Stimulated activated CD4-positive, alpha-beta T cell treated with anti-CD3 and anti-CD28 coated beads, Interleukin-4, amount 100 ng/mL, for 4 hours (primary cell): ENCODE measurements at regions not wholly inside any gene's neighbourhood (a gene's known extent, or its start where the extent isn't known, plus 50 kb on each side); places are given as distances from the start of the nearest gene placed in this dataset.
"Not testable (repeated sequence)": the region's sequence is repeated elsewhere in the genome, so short reads cannot be mapped to it uniquely, and the experiment has no call there.

Source experiments
- DNase-seq, 2 experiments: peaks; one replicate each; pipeline ENCODE4 v3.0.0-alpha.2; 2020

GRCh38 chr2:2503864-2504418 is 172.9 kb upstream of the MYT1L start:
- no peak for DNase-seq

- no peak for DNase-seq
Measured at GRCh38 chr2:2502201-2502549, 171.1 kb upstream of the MYT1L start.

DNA sequence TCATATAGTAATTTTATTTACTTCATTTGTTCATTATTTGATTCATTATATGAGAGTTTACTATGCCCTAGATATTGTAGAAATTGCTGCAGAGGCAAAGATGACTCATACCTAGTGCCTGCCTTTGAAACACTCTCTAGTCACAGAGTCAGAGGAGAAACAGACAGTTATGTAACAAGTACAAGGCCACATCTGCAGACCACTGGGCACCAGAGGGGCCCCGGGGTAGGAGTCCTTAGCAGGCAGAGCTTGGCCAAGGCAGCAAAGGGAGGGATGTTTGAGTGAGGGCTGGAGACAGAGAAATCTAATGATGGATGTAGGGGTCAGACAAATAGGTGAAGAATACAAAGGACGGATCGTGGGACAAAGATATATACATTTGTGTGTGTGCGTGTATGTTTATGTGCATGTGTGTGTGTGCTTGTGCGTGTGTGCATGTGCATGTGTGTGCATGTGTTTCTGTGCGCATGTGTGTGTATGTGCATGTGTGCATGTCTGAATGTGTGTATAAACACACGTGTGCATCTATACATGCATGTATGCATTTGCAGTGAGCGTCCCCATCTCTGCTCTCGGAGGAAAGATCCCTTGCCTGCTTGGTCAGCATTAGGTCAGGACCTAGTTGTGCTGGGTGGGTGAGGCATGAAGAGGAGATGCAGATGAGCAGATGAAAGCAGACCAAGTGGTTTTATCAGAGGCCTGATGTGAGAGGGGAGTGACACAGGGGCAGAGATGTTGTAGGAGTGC is 170.6 kb upstream of the MYT1L start:
- no peak for DNase-seq

DNA sequence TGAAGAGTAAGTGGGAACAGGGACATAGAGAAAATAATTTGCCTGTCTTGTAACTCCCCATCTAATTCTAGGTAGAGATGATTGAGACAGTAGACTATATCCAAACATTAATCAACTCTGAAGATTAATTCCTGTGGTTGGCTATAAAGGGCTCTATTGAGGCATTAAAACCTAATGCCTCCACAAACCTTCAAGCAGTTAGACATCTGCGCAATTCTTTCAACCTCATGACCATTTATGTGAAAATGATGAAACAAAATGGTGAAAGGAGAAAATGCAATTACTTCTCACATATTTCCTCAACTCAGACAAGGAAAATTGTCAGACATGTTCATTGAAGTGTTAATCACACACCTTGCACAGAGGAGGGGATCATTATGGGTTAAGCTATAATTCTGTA is 164.5 kb upstream of the MYT1L start:
- no peak for DNase-seq

DNA sequence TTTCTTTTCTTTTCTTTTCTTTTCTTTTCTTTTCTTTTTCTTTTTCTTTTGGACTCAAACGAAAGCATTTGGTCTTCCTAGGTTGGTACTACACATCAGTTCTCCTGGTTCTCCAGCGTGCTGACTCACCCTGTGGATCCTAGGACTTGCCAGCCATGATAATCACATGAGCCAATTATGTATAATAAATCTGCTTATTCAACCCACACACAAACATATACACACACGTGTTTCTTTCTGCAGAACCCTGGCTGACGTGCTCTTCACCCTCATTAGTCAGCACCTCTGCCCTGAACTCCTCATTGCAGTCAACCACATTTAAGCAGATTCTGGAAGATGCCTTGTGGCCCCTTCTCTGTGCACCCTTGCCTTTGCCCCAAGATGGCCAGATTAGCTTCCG is 162.4 kb upstream of the MYT1L start:
- DNase-seq = no peak

DNA sequence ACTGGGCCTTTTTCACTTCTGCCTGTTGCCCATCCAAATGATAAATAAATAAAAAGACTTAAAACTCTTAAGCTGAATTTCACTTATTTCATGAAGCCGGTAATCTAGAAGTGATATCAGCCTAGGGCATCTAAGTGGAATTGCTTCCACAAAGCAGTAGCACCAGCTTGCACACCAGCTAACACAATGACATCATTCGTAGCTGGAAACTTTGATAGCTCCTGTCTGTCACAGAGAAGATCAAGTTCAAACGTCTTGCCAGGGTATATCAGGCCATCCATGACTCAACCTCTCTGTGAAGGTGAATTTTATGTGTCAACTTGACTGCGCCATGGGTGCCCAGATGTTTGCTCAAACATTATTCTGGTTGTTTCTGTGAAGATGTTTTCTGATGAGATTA is 161.7 kb upstream of the MYT1L start:
- no peak for DNase-seq

GRCh38 chr2:2491964-2492363 is 160.9 kb upstream of the MYT1L start:
- no peak for DNase-seq

- no peak for DNase-seq
Measured at GRCh38 chr2:2484301-2484700, 153.2 kb upstream of the MYT1L start.

DNA sequence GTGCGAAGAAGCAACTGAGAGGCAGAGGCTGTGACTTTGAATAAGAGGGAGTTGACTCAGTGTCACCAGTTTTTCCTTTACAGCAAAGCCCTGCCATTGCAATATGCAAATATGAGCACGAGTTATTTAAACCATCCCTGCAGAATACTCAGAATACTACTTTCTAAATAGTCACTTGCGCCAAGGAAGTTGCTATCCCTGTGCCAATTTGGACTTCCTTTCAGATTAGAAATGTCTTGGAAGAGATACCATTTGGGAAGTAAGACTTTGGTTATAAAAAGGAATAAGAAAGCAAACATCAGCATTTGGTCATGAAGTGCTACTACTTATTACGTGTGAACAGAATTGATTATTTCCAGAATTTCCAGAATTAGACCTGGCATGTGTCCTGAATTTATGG is 151.8 kb upstream of the MYT1L start:
- no peak for DNase-seq

DNA sequence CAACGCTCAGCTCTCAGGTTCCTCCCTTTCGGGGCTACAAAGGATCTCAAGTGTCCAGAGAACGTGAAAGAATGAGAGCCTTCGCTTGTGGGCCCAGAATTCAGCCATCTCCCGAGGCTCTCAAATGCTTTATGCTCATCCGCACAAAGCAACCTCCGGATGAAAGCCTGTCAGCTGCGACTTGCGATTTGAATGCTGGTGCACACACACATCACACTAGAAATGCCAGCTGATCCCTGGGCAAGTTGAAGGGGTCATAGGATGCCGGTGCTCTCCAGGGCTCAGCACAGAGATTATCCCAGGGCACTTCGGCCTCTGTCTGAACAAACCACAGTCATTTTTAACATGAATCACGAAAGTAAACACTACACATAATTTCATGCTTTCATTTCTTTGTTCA is 141.8 kb upstream of the MYT1L start:
- DNase-seq = no peak

- DNase-seq = no peak
Measured at GRCh38 chr2:2472044-2472443, 141.0 kb upstream of the MYT1L start.

DNA sequence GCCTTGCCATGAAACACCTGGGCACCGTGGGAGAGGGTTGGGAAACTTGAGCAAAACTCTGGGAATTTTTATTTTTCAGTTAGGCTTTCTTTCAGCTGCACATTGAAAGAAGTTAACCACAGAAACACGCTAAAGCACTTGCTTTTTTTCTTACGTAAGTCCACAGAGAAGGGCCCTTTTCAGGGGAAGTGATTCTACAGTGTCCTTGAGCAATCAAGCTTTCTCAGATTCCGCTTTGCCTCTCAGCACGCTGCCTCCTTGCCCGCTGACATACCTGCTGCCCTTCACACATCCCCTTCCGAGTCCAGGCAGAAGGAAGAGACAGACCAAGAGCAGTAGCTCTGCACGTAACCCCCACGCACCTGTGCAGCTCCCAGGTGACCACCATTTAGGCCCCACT is 135.5 kb upstream of the MYT1L start:
- no peak for DNase-seq

DNA sequence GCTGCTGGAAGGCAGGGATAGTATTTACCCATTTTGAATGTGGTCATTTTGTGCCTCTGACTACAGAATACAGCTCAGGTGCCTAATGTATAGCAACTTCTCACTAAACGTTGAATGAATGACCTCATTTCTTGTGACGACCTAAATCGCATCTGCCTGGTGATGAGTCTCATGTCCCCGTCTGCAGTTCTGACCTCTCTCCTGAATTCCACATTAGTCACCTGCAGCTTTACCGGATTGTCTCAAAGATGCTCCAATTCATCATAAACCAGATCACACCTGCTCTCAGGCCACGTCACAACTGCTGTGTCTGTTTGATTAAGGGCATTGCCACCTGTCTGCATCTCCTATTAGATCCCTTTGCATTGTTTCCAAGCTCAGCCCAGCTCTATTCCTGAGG is 133.6 kb upstream of the MYT1L start:
- no peak for DNase-seq

- no peak for DNase-seq
Measured at GRCh38 chr2:2464094-2464493, 133.0 kb upstream of the MYT1L start.

DNA sequence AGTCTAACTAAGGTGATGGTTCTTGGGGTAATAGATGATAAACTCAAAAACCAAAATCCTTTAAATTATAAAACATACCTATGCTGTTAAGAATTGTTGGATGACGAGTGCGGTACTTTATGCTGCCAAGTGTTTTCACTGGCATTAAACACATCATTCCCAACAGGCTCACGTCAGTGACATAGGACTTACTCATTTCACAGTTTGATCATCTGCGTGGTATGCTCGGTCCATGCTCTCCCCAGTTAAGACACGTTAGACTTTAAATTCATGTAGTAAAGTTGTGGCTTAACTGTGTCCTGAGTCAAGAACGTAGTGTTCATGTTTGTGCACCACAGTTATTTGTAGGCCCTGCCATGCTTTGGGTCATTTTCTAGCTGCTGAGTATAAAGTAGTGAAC is 125.6 kb upstream of the MYT1L start:
- no peak for DNase-seq

DNA sequence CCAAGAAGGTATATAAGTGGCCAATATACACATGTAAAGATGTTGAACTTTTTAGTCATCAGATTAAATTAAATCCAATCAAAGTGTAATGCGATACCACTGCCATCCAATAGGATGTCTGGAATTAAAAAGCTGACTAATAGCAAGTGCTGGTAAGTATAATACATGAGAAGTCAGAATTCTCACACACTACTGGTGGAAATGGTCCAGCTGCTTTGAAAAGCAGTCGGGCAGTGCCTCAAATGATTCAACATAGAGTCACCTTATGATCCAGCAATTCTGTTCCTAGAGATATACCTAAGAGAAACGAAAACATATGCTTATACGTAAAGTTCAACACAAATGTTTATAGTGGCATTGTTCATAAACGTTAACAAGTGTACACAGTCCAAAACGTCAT is 124.1 kb upstream of the MYT1L start:
- no peak for DNase-seq

- no peak for DNase-seq
Measured at GRCh38 chr2:2452961-2453360, 121.9 kb upstream of the MYT1L start.

- DNase-seq = not testable (repeated sequence)
Measured at GRCh38 chr2:2451275-2451674, 120.2 kb upstream of the MYT1L start.

GRCh38 chr2:2448178-2448577 is 117.1 kb upstream of the MYT1L start:
- DNase-seq = no peak

DNA sequence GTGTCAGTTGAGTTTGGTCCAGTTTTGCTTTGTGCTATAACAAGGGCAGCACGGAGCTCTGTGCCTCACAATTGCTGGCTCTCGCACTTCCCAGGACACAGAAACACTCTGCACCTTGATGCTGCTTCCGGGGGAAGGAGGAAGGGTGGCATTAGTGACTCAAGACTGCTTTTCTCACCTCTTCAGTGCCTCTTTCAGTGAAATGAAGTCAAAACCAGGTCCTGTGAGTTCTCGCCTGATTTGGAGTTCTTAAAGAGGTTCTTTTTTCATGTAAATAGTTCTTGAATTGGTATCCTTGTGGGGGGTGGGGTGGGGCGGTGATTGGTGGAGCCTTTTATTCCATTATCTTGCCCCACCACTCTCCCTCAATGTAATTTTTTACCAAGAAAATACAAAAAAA is 91.5 kb upstream of the MYT1L start:
- no peak for DNase-seq

GRCh38 chr2:2413525-2413924 is 82.5 kb upstream of the MYT1L start:
- DNase-seq = no peak

DNA sequence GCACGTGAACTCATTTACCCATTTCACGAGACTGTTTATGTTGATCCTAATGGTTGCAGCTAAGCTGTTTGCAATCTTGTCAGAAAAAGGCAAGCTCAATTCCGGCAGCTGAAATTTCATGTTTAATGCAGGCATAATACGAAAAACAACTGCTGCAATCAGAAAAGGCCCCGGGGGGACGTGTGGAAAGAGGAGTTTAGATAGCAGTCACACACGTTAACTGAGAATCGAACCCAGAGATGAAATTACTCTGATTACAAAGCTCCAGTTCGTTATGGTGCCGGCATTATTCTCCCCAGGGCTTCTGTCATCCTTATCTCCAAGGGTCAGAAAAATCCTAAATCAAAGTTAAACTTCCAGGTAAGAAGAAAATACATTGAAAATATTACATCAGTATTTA is 79.9 kb upstream of the MYT1L start:
- DNase-seq = no peak

- no peak for DNase-seq
Measured at GRCh38 chr2:2409481-2409880, 78.4 kb upstream of the MYT1L start.

DNA sequence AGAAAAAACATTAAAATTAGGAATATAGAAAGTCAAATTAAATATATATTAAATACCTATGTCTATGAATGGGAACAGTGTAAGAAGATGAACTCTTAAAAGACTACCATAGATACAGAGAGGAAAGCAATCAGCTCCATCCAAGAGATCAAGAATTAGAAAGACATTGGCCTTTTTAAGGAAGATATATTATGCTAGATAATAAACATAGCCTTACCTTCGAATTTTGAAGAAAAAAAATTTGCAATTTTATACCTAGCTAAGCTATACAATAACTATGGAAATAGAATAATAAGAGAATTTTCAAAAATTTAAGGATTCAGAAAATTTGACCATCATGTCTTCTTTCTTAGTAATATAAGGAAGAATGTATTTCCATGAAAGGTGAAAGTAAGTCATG is 74.7 kb upstream of the MYT1L start:
- DNase-seq = no peak

DNA sequence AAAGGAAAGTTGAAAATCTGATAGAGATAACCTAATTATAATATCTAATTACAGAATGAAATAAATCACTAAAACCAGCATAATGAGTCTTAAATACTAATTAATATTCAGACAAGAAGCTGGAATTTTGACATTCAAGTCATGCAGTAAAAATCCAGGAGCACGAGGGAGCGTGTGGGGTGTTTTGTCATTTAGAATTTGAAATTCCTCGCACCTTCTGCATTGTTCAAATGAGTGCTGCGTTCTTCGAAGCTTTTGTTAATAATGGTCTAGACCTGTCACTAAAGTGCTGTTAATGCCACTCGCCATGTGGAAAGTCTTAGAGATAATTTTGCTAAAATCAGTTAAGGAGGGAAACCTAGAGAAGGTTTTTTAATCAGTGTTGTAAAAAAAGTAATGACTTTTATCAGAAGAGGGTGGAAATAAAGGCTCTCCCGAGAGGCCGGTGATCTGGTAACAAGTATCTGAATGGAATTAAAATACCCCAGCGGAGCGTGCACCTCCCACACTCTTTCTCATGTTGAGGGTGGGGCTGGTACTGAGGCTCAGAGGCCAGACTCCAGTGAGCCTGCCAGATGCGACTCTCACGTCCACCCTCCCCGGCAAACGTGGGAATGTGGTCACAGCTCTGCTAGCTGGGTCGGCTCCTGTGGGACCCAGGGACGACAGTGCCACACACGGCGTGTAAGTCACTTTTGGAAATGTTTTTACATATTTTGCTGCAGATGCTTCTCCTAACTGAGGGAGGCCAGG is 69.4 kb upstream of the MYT1L start:
- DNase-seq = no peak
